ENCODE measurements at regions not wholly inside any gene's neighbourhood (a gene's known extent, or its start where the extent isn't known, plus 50 kb on each side); places are given as distances from the start of the nearest gene placed in this dataset.

DNA sequence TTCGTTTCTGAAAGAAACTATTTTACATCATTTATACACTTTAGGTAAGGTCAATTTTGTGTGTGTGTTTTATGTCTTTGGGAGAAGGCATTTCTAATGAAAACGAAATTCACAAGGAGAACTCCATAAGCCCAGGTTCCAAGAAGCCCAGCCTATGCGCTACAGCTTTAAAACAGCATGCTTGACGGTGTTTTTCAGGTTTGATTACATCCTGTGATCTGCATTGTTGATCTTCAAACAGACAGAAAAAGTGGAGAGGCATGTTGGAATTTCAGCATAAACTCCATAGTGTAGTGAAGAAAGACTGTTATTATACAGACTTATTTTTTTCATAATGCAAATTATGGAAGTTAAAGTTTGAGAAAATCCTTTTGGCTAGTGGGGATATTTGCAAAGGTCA lies 187.6 kb downstream of the TEX36 start:
- TF ChIP-seq POLR2A (IDR thresholded peaks at IDR 0.05), result no peak
- no peak for TF ChIP-seq CTCF (IDR thresholded peaks at IDR 0.05)
- H3K27ac ChIP-seq, result no peak overlapping the region
- ATAC-seq (no peak), DNase-seq (no peak)
- H3K4me3 ChIP-seq, result no peak overlapping the region
- H3K4me1 ChIP-seq, result no peaks in the 10 kb centered on the region
- intact Hi-C loops (cut with DNase I), result no loop called here
- H3K27me3 ChIP-seq, result peaks cover 0 to 4% (median 0%) of the 10 kb centered on the region in 9 donors
- no peaks in the 10 kb centered on the region for H3K9me3 ChIP-seq
- 74 to 82% (median 75%) methylated on average over 4 of the region's 4 CpGs for WGBS, 4 donors
- no peaks in the 10 kb centered on the region for H3K36me3 ChIP-seq

DNA sequence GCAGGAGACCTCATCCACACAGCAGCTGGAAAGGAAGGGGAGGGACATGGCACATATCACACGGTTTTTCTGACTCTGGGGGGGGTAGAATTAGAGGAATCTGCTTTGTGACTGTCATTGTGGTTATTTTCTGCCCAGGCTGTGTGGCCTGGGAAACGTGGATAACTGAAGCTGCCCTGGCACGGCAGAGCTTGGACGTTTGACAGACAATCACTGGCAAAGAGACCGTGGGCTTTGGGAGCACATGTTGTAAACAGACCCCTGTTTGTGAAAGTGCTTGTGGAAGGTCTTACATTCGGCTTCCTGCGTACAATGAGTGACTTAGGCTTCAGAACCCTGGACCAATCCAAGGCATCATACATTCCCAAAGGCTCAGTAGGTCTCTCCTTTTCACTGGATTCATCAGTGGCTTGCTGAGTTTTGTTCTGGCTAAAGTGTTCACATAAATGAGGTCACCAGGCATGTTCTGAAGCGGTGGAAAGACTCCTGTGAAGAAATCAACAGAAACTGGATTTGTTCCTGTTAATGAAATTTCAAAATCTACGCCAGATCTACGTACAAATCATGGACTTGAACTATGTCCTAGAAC lies 188.2 kb downstream of the TEX36 start:
- no peaks in the 10 kb centered on the region for H3K36me3 ChIP-seq
- H3K4me3 ChIP-seq, result no peak overlapping the region
- H3K4me1 ChIP-seq, result no peaks in the 10 kb centered on the region
- peaks cover 0 to 6% (median 0%) of the 10 kb centered on the region in 9 donors for H3K27me3 ChIP-seq
- H3K27ac ChIP-seq, result no peak overlapping the region
- 65 to 75% (median 71%) methylated on average over 9 to 10 of the region's 10 CpGs for WGBS, 4 donors
- intact Hi-C loops (cut with DNase I), result no loop called here
- ATAC-seq (no peak), DNase-seq (no peak)
- no peak for TF ChIP-seq POLR2A (IDR thresholded peaks at IDR 0.05)
- no peak for TF ChIP-seq CTCF (IDR thresholded peaks at IDR 0.05)
- H3K9me3 ChIP-seq, result no peaks in the 10 kb centered on the region

GRCh38 chr10:125491381-125491780 lies 191.6 kb downstream of the TEX36 start:
- H3K4me3 ChIP-seq, result no peak overlapping the region
- no peaks in the 10 kb centered on the region for H3K36me3 ChIP-seq
- H3K9me3 ChIP-seq, result no peaks in the 10 kb centered on the region
- no peak for DNase-seq
- intact Hi-C loops (cut with DNase I), result no loop called here
- H3K27ac ChIP-seq, result no peak overlapping the region
- H3K4me1 ChIP-seq, result no peaks in the 10 kb centered on the region
- ATAC-seq, result no peak
- TF ChIP-seq POLR2A (IDR thresholded peaks at IDR 0.05) (no peak), CTCF (IDR thresholded peaks at IDR 0.05) (no peak)
- H3K27me3 ChIP-seq, result peaks cover 0 to 20% (median 0%) of the 10 kb centered on the region in 9 donors
- WGBS, 4 donors, result 78 to 87% (median 80%) methylated on average over 2 of the region's 2 CpGs

DNA sequence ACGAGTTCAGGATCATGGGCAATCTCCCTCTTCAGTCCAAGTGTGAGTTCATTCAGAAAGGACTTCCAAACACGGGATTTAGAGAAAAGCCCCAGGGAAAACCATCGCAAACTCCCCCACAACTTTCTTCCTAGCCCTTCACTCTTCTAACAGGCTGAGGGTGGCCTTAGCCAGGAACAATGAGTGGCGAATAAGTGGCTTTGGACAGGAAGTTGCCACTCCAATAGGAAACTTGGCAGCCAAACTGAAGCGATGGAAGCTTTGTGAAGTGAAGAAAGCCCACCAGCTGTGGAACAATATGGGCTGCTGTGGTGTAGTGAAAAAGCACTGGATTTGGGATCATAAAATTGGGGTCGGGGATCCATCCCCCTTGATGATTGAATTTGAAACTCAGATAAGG lies 193.2 kb downstream of the TEX36 start:
- peaks cover 0 to 20% (median 0%) of the 10 kb centered on the region in 9 donors for H3K27me3 ChIP-seq
- WGBS, 4 donors, result 36 to 58% (median 51%) methylated on average over 6 of the region's 6 CpGs
- intact Hi-C loops (cut with DNase I), result no loop called here
- no peak overlapping the region for H3K27ac ChIP-seq
- TF ChIP-seq CTCF (IDR thresholded peaks at IDR 0.05) (no peak), POLR2A (IDR thresholded peaks at IDR 0.05) (no peak)
- H3K4me1 ChIP-seq, result no peaks in the 10 kb centered on the region
- DNase-seq, result no peak
- no peak overlapping the region for H3K4me3 ChIP-seq
- H3K9me3 ChIP-seq, result no peaks in the 10 kb centered on the region
- no peak for ATAC-seq
- no peaks in the 10 kb centered on the region for H3K36me3 ChIP-seq
